SK-N-SH treated with all-trans-retinoic acid at 6 μM for 48 hours (cell line): ENCODE measurements at regions not wholly inside any gene's neighbourhood (a gene's known extent, or its start where the extent isn't known, plus 50 kb on each side); places are given as distances from the start of the nearest gene placed in this dataset.

ENCODE experiments used
- ARNTL ChIP-seq: fragments of 450-650 bp; formaldehyde crosslinking; IDR thresholded peaks from 2 replicates; pipeline ENCODE4 v1.5.0; 2020; ENCODE audit warnings: low read depth, mild to moderate bottlenecking, moderate library complexity, borderline replicate concordance
- CSDC2 ChIP-seq: fragments of 250-450 bp; sonication (Bioruptor Pico); IDR thresholded peaks from 2 replicates; pipeline ENCODE4 v1.5.0; 2020; ENCODE audit warnings: mild to moderate bottlenecking, moderate library complexity
- ESRRG ChIP-seq: fragments of 250-450 bp; sonication (Bioruptor Pico); IDR thresholded peaks from 2 replicates; pipeline ENCODE4 v1.6.1; 2021; ENCODE audit warnings: mild to moderate bottlenecking
- GLIS3 ChIP-seq: fragments of 250-450 bp; sonication (Bioruptor Pico); IDR thresholded peaks from 2 replicates; pipeline ENCODE4 v1.5.0; 2020; ENCODE audit warnings: mild to moderate bottlenecking, moderate library complexity
- RARB ChIP-seq: fragments of 250-450 bp; sonication (Bioruptor Pico); IDR thresholded peaks from 2 replicates; pipeline ENCODE4 v1.8.0; 2021; ENCODE audit warnings: mild to moderate bottlenecking, moderate library complexity
- TCF4 ChIP-seq: fragments of 250-450 bp; sonication (Bioruptor Pico); IDR thresholded peaks from 2 replicates; pipeline ENCODE4 v1.8.0; 2021; ENCODE audit warnings: mild to moderate bottlenecking, moderate library complexity, borderline replicate concordance
- ZFP3 ChIP-seq: fragments of 250-450 bp; sonication (Bioruptor Pico); IDR thresholded peaks from 2 replicates; pipeline ENCODE4 v1.5.0; 2020; ENCODE audit warnings: mild to moderate bottlenecking, moderate library complexity
- ZFP30 ChIP-seq: fragments of 450-650 bp; formaldehyde crosslinking; IDR thresholded peaks from 2 replicates; pipeline ENCODE4 v1.5.0; 2022; ENCODE audit warnings: mild to moderate bottlenecking, moderate library complexity
- ZNF8 ChIP-seq: fragments of 450-650 bp; formaldehyde crosslinking; IDR thresholded peaks from 2 replicates; pipeline ENCODE4 v1.5.0; 2020; ENCODE audit warnings: mild to moderate bottlenecking, moderate library complexity
- TF ChIP-seq, protein P1 (sequence below): fragments of 250-450 bp; sonication (Bioruptor Pico); IDR thresholded peaks from 2 replicates; pipeline ENCODE4 v1.8.0; 2020; ENCODE audit warnings: mild to moderate bottlenecking, moderate library complexity, borderline replicate concordance
- TF ChIP-seq, protein P2 (sequence below): fragments of 250-450 bp; sonication (Bioruptor Pico); IDR thresholded peaks from 2 replicates; pipeline ENCODE4 v1.5.1; 2021; ENCODE audit warnings: mild to moderate bottlenecking, moderate library complexity
- TF ChIP-seq, protein P3 (sequence below): fragments of 250-450 bp; sonication (Bioruptor Pico); IDR thresholded peaks from 2 replicates; pipeline ENCODE4 v1.8.0; 2021; ENCODE audit warnings: low read depth, mild to moderate bottlenecking, moderate library complexity, borderline replicate concordance

DNA sequence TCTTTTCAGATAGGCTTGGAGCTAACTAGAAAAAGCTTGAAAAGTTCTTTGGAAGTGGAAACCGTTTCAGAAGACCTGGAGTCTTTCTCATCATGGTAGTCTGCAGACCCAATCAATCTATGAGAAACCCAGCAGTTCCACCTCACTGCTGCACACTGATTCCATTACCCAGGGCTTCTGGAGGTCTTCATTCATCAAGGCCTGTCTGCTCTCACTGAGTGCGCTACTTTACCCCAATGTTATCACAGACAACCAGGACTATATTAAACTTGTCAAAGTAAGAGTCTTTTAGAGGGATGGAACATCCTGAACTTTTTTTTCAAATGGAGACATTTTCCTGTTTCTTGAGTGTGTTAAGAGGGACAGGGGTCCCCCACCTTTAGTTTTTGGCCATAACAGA is 93.1 kb downstream of the BOD1 start:
- no peak for TF ChIP-seq ZNF8 (CRISPR knock-in tag)
- TF ChIP-seq ARNTL (CRISPR knock-in tag) = no peak
- TF ChIP-seq ZFP30 (CRISPR knock-in tag) = no peak
- no peak for TF ChIP-seq RARB (CRISPR knock-in tag)
- no peak for TF ChIP-seq CSDC2 (CRISPR knock-in tag)
- no peak for TF ChIP-seq GLIS3
- TF ChIP-seq, protein P1, sequence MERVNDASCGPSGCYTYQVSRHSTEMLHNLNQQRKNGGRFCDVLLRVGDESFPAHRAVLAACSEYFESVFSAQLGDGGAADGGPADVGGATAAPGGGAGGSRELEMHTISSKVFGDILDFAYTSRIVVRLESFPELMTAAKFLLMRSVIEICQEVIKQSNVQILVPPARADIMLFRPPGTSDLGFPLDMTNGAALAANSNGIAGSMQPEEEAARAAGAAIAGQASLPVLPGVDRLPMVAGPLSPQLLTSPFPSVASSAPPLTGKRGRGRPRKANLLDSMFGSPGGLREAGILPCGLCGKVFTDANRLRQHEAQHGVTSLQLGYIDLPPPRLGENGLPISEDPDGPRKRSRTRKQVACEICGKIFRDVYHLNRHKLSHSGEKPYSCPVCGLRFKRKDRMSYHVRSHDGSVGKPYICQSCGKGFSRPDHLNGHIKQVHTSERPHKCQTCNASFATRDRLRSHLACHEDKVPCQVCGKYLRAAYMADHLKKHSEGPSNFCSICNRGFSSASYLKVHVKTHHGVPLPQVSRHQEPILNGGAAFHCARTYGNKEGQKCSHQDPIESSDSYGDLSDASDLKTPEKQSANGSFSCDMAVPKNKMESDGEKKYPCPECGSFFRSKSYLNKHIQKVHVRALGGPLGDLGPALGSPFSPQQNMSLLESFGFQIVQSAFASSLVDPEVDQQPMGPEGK (CRISPR knock-in tag) = no peak
- TF ChIP-seq ZFP3 = no peak
- TF ChIP-seq, protein P2, sequence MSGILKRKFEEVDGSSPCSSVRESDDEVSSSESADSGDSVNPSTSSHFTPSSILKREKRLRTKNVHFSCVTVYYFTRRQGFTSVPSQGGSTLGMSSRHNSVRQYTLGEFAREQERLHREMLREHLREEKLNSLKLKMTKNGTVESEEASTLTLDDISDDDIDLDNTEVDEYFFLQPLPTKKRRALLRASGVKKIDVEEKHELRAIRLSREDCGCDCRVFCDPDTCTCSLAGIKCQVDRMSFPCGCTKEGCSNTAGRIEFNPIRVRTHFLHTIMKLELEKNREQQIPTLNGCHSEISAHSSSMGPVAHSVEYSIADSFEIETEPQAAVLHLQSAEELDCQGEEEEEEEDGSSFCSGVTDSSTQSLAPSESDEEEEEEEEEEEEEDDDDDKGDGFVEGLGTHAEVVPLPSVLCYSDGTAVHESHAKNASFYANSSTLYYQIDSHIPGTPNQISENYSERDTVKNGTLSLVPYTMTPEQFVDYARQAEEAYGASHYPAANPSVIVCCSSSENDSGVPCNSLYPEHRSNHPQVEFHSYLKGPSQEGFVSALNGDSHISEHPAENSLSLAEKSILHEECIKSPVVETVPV (CRISPR knock-in tag) = no peak
- TF ChIP-seq, protein P3, sequence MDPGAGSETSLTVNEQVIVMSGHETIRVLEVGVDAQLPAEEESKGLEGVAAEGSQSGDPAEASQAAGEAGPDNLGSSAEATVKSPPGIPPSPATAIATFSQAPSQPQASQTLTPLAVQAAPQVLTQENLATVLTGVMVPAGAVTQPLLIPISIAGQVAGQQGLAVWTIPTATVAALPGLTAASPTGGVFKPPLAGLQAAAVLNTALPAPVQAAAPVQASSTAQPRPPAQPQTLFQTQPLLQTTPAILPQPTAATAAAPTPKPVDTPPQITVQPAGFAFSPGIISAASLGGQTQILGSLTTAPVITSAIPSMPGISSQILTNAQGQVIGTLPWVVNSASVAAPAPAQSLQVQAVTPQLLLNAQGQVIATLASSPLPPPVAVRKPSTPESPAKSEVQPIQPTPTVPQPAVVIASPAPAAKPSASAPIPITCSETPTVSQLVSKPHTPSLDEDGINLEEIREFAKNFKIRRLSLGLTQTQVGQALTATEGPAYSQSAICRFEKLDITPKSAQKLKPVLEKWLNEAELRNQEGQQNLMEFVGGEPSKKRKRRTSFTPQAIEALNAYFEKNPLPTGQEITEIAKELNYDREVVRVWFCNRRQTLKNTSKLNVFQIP (CRISPR knock-in tag) = no peak
- TF ChIP-seq TCF4 (CRISPR knock-in tag) = no peak
- TF ChIP-seq ESRRG (CRISPR knock-in tag) = no peak
